Kidney epithelial cell (primary cell): ENCODE measurements at regions not wholly inside any gene's neighbourhood (a gene's known extent, or its start where the extent isn't known, plus 50 kb on each side); places are given as distances from the start of the nearest gene placed in this dataset.

Experiments used
- DNase-seq: peaks from one replicate; pipeline ENCODE4 v3.0.0-alpha.2; 2010; ENCODE audit warnings: low read depth
- H3K27me3 ChIP-seq: 2 replicates; pipeline ENCODE4 v1.6.0; 2011; ENCODE audit warnings: low read length; ENCODE audit not compliant: control insufficient read depth, insufficient read depth
- H3K36me3 ChIP-seq: 2 replicates; pipeline ENCODE4 v1.5.1; 2011; ENCODE audit warnings: low read length; ENCODE audit not compliant: control insufficient read depth, insufficient read depth
- H3K4me3 ChIP-seq: 2 replicates; pipeline ENCODE4 v1.5.1; 2011; ENCODE audit warnings: low read depth, mild to moderate bottlenecking, control low read depth, low read length
- TF ChIP-seq, protein P1 (sequence below): IDR thresholded peaks from 2 replicates; pipeline ENCODE4 v1.5.1; 2011; ENCODE audit warnings: mild to moderate bottlenecking, moderate library complexity, low read length, control low read depth, inconsistent platforms; ENCODE audit not compliant: insufficient read depth, poor library complexity, severe bottlenecking

GRCh38 chr7:7044806-7045205 lies 137.5 kb upstream of the C1GALT1 start:
- H3K4me3 ChIP-seq = no peak overlapping the region
- TF ChIP-seq, protein P1, sequence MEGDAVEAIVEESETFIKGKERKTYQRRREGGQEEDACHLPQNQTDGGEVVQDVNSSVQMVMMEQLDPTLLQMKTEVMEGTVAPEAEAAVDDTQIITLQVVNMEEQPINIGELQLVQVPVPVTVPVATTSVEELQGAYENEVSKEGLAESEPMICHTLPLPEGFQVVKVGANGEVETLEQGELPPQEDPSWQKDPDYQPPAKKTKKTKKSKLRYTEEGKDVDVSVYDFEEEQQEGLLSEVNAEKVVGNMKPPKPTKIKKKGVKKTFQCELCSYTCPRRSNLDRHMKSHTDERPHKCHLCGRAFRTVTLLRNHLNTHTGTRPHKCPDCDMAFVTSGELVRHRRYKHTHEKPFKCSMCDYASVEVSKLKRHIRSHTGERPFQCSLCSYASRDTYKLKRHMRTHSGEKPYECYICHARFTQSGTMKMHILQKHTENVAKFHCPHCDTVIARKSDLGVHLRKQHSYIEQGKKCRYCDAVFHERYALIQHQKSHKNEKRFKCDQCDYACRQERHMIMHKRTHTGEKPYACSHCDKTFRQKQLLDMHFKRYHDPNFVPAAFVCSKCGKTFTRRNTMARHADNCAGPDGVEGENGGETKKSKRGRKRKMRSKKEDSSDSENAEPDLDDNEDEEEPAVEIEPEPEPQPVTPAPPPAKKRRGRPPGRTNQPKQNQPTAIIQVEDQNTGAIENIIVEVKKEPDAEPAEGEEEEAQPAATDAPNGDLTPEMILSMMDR = no peak
- H3K27me3 ChIP-seq = no peaks in the 10 kb centered on the region
- no peak for DNase-seq
- no peaks in the 10 kb centered on the region for H3K36me3 ChIP-seq

- Histone ChIP-seq H3K27me3 (no peaks in the 10 kb centered on the region), H3K4me3 (no peak overlapping the region), H3K36me3 (no peaks in the 10 kb centered on the region)
- TF ChIP-seq, protein P1 = no peak
- DNase-seq = no peak
Observed at GRCh38 chr7:7048213-7048612, 134.1 kb upstream of the C1GALT1 start.

DNA sequence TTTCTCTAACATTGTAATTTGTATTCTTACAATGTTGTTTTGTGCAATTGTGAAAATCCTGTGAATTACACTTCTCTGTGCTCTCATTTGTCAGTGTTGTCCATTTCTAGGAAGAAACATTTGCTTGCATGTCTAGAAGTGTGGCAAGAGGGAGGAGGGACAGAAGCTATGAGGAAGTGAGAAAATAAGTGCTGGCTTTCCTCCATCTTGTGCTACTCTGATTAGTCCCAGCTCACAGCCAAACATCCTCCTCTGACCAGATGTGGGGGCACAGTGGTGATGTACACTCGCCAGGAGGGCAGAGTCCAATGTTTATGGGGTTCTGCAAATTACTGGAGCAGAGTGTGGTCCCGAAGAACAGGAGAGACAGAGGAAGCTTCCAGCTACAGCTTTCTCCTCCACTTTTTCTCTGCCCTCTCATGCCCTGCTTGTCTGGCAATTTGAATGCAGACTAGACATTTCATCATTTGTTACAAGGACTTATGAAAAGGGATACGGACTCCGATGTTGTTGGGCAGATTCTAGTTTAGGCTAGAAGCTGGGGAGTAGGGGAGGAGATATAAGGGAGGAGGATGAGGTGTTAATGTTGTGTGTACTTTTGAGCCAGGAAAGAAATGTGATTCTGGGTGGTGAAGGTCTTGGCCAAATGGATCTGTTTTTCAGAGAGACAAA lies 131.0 kb upstream of the C1GALT1 start:
- no peak for DNase-seq
- H3K4me3 ChIP-seq = no peak overlapping the region
- TF ChIP-seq, protein P1 = no peak
- no peaks in the 10 kb centered on the region for H3K27me3 ChIP-seq
- no peaks in the 10 kb centered on the region for H3K36me3 ChIP-seq

DNA sequence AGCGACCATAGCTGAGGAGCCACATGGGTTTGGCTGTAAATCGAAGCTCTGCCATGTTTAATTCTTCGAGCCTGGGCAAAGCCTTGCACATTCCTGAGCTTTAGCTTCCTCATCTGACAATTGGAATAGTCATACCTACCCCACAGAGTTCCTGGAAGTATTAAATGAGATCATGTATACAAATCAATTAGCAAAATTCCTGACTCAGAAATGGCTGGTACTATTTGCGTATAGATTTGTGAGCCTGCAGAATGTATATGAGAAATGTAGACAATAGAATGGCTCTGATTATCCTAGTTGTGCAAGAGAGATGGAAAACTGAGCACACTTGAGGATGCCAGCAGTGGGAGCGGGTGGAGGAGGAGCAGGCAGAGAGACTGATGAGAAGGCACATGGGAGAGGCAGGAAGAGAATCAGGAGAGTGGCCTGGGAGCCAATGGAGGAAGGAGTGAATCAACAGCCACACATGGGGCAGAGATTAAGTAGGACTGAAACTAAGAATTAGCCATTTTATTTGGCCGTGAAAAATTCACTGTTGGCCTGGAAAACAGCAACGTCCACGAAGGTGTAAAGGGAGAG lies 128.0 kb upstream of the C1GALT1 start:
- Histone ChIP-seq H3K4me3 (no peak overlapping the region), H3K36me3 (no peaks in the 10 kb centered on the region), H3K27me3 (no peaks in the 10 kb centered on the region)
- no peak for DNase-seq
- TF ChIP-seq, protein P1 = no peak

GRCh38 chr7:7060828-7061599 lies 121.3 kb upstream of the C1GALT1 start:
- no peak for DNase-seq
- TF ChIP-seq, protein P1 = no peak
- no peak overlapping the region for H3K4me3 ChIP-seq
- no peaks in the 10 kb centered on the region for H3K27me3 ChIP-seq
- H3K36me3 ChIP-seq = no peaks in the 10 kb centered on the region

- TF ChIP-seq, protein P1 = no peak
- Histone ChIP-seq H3K4me3 (no peak overlapping the region), H3K27me3 (no peaks in the 10 kb centered on the region), H3K36me3 (no peaks in the 10 kb centered on the region)
- no peak for DNase-seq
Observed at GRCh38 chr7:7077945-7078344, 104.4 kb upstream of the C1GALT1 start.
